SU-DHL-6 (cell line): ENCODE measurements at regions not wholly inside any gene's neighbourhood (a gene's known extent, or its start where the extent isn't known, plus 50 kb on each side); places are given as distances from the start of the nearest gene placed in this dataset.

Experiments
- CTCF ChIP-seq: fragments of 200-600 bp; sonication (generic); IDR thresholded peaks from one replicate; pipeline ENCODE4 v1.5.1; 2017; ENCODE audit warnings: antibody characterized with exemption, mild to moderate bottlenecking, low read length, moderate library complexity; ENCODE audit not compliant: insufficient read depth, poor library complexity, severe bottlenecking
- EZH2phosphoT487 ChIP-seq: fragments of 200-600 bp; sonication (generic), shearing (Covaris generic); conservative IDR thresholded peaks from 2 replicates; pipeline ENCODE4 v1.6.1; 2018; ENCODE audit warnings: mild to moderate bottlenecking, antibody characterized with exemption, low read length, moderate library complexity, mixed read lengths

GRCh38 chr6:74451953-74452352 lies 753.9 kb downstream of the COL12A1 start:
- TF ChIP-seq CTCF (no peak), EZH2phosphoT487 (no peak)
